ENCODE measurements at regions not wholly inside any gene's neighbourhood (a gene's known extent, or its start where the extent isn't known, plus 50 kb on each side); places are given as distances from the start of the nearest gene placed in this dataset.

DNA sequence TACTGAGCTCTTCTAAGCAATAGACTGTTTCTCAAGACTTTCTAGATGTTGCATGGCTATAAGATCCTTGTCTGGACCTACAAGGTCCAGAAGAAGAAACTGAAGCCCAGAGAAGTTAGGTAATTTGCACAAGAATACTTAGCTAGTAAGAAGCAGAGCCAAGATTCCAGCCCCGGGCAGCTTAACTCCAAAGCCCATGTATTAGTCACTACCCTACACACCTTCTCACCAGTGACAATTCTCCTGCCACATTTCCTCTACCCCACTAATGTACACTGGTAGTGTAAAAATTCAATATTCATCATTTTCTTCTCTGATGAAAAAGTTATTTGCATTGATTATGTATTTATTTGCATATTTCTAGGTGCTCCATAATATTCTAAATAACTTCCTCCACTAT, 95.5 kb upstream of the CREB1 start:
- TF ChIP-seq, protein P1, sequence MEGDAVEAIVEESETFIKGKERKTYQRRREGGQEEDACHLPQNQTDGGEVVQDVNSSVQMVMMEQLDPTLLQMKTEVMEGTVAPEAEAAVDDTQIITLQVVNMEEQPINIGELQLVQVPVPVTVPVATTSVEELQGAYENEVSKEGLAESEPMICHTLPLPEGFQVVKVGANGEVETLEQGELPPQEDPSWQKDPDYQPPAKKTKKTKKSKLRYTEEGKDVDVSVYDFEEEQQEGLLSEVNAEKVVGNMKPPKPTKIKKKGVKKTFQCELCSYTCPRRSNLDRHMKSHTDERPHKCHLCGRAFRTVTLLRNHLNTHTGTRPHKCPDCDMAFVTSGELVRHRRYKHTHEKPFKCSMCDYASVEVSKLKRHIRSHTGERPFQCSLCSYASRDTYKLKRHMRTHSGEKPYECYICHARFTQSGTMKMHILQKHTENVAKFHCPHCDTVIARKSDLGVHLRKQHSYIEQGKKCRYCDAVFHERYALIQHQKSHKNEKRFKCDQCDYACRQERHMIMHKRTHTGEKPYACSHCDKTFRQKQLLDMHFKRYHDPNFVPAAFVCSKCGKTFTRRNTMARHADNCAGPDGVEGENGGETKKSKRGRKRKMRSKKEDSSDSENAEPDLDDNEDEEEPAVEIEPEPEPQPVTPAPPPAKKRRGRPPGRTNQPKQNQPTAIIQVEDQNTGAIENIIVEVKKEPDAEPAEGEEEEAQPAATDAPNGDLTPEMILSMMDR (IDR thresholded peaks at IDR 0.05; ENCODE audit: low read depth, low read length): no peak
- no peak for TF ChIP-seq EZH2phosphoT487 (IDR thresholded peaks at IDR 0.05; ENCODE audit: low read depth)

All from OCI-LY3 (cell line).